Mesenchymal stem cell (in vitro differentiated cells and primary cell): ENCODE measurements at regions not wholly inside any gene's neighbourhood (a gene's known extent, or its start where the extent isn't known, plus 50 kb on each side); places are given as distances from the start of the nearest gene placed in this dataset.
A peak's percentile ranks its signal among the peaks of the same experiment; 100 is the strongest.

Source experiments
- DNase-seq: peaks from one replicate; pipeline ENCODE4 v3.0.0-alpha.2; 2013
- H2AFZ ChIP-seq: one replicate; pipeline ENCODE4 v1.6.1; 2013; ENCODE audit warnings: low read depth, mild to moderate bottlenecking, control low read depth, inconsistent platforms, low read length, moderate library complexity
- H2AK5ac ChIP-seq: 2 replicates; pipeline ENCODE4 v1.6.1; 2013; ENCODE audit warnings: low read length, moderate library complexity, mild to moderate bottlenecking, inconsistent platforms; ENCODE audit not compliant: severe bottlenecking
- H2BK120ac ChIP-seq: one replicate; pipeline ENCODE4 v1.6.1; 2013; ENCODE audit warnings: low read depth, mild to moderate bottlenecking, inconsistent platforms, low read length, moderate library complexity
- H2BK12ac ChIP-seq, 2 experiments: one replicate each; pipeline ENCODE4 v1.6.1; 2013; ENCODE audit warnings: inconsistent platforms in 2 of 2, low read length in 2 of 2, mild to moderate bottlenecking in 2 of 2, moderate library complexity in 2 of 2, control low read depth in 1 of 2
- H2BK15ac ChIP-seq: one replicate; pipeline ENCODE4 v1.6.1; 2013; ENCODE audit warnings: mild to moderate bottlenecking, low read depth, inconsistent platforms; ENCODE audit not compliant: poor library complexity, severe bottlenecking
- H2BK5ac ChIP-seq: 2 replicates; pipeline ENCODE4 v1.6.1; 2013; ENCODE audit warnings: low read depth, mild to moderate bottlenecking, low read length, control low read depth, inconsistent platforms; ENCODE audit not compliant: poor library complexity, severe bottlenecking
- H3K14ac ChIP-seq, 2 experiments: one replicate each; pipeline ENCODE4 v1.6.1; 2013; ENCODE audit warnings: inconsistent platforms in 2 of 2, low read length in 2 of 2, control low read depth in 1 of 2, mild to moderate bottlenecking in 1 of 2, moderate library complexity in 1 of 2
- H3K18ac ChIP-seq, 2 experiments: one replicate each; pipeline ENCODE4 v1.6.1; 2013; ENCODE audit warnings: inconsistent platforms in 2 of 2, low read length in 2 of 2, control low read depth in 1 of 2, low read depth in 1 of 2, mild to moderate bottlenecking in 1 of 2
- H3K23ac ChIP-seq, 2 experiments: one replicate each; pipeline ENCODE4 v1.6.1; 2013; ENCODE audit warnings: inconsistent platforms in 2 of 2, low read length in 2 of 2, mild to moderate bottlenecking in 2 of 2, moderate library complexity in 2 of 2, control low read depth in 1 of 2
- H3K27ac ChIP-seq: 2 replicates; pipeline ENCODE4 v1.5.1; 2013; ENCODE audit warnings: mild to moderate bottlenecking, moderate library complexity, low read length, control low read depth, inconsistent platforms; ENCODE audit not compliant: poor library complexity, severe bottlenecking
- H3K27me3 ChIP-seq, 2 experiments: 2 replicates each; pipeline versions ENCODE4 v1.6.1 to v1.7.0; 2013; ENCODE audit warnings: low read length in 2 of 2, mild to moderate bottlenecking in 2 of 2, moderate library complexity in 2 of 2, control low read depth in 1 of 2, inconsistent platforms in 1 of 2; ENCODE audit not compliant: control insufficient read depth in 1 of 2, insufficient read depth in 1 of 2
- H3K36me3 ChIP-seq, 2 experiments: 2 replicates each; pipeline versions ENCODE4 v1.6.1 to v1.7.0; 2013; ENCODE audit warnings: low read length in 2 of 2, control low read depth in 1 of 2, inconsistent platforms in 1 of 2, low read depth in 1 of 2, mild to moderate bottlenecking in 1 of 2; ENCODE audit not compliant: insufficient read depth in 2 of 2, control insufficient read depth in 1 of 2
- H3K4ac ChIP-seq, 2 experiments: one replicate each; pipeline ENCODE4 v1.6.1; 2013; ENCODE audit warnings: inconsistent platforms in 2 of 2, low read length in 2 of 2, mild to moderate bottlenecking in 2 of 2, moderate library complexity in 2 of 2, control low read depth in 1 of 2, low read depth in 1 of 2
- H3K4me1 ChIP-seq: 2 replicates; pipeline ENCODE4 v1.6.1; 2013; ENCODE audit warnings: low read depth, low read length, control low read depth; ENCODE audit not compliant: control insufficient read depth, insufficient read depth
- H3K4me2 ChIP-seq: 2 replicates; pipeline ENCODE4 v1.6.1; 2013; ENCODE audit warnings: low read length, mild to moderate bottlenecking, inconsistent platforms; ENCODE audit not compliant: poor library complexity, severe bottlenecking
- H3K4me3 ChIP-seq, 2 experiments: 2 replicates each; pipeline versions ENCODE4 v1.5.1 to v1.7.0; 2013; ENCODE audit warnings: low read length in 2 of 2, mild to moderate bottlenecking in 2 of 2, control low read depth in 1 of 2, low read depth in 1 of 2; ENCODE audit not compliant: insufficient read depth in 1 of 2
- H3K79me1 ChIP-seq: replicated peaks from 2 replicates; pipeline ENCODE4 v1.6.1; 2013; ENCODE audit warnings: mild to moderate bottlenecking, control low read depth, low read length, inconsistent platforms; ENCODE audit not compliant: poor library complexity, severe bottlenecking
- H3K9ac ChIP-seq: 2 replicates; pipeline ENCODE4 v1.7.0; 2013; ENCODE audit warnings: mild to moderate bottlenecking, low read length, moderate library complexity
- H3K9me3 ChIP-seq: 2 replicates; pipeline ENCODE4 v1.7.0; 2013; ENCODE audit warnings: mild to moderate bottlenecking, low read length; ENCODE audit not compliant: control insufficient read depth
- H4K8ac ChIP-seq: one replicate; pipeline ENCODE4 v1.6.1; 2013; ENCODE audit warnings: inconsistent platforms, mild to moderate bottlenecking, low read length, moderate library complexity
- H4K91ac ChIP-seq: one replicate; pipeline ENCODE4 v1.6.1; 2013; ENCODE audit warnings: mild to moderate bottlenecking, low read length, inconsistent platforms
- WGBS: methylation state at CpG from one replicate; pipeline ENCODE4 v1.1.7; 2013; ENCODE audit warnings: mixed read lengths; 5-methylcytosine and 5-hydroxymethylcytosine counted together

- 87% methylated on average over 14 of the region's 14 CpGs for WGBS
- no peaks in the 10 kb centered on the region for H3K4me1 ChIP-seq
- H3K18ac ChIP-seq: no peak overlapping the region
- H2BK12ac ChIP-seq: no peak overlapping the region
- no peak overlapping the region for H3K14ac ChIP-seq
- no peak for DNase-seq
- no peaks in the 10 kb centered on the region for H3K9me3 ChIP-seq
- no peak overlapping the region for H2AK5ac ChIP-seq
- H2AFZ ChIP-seq: no peak overlapping the region
- H2BK120ac ChIP-seq: no peak overlapping the region
- no peak overlapping the region for H4K8ac ChIP-seq
- H4K91ac ChIP-seq: no peak overlapping the region
- H3K4me3 ChIP-seq: no peak overlapping the region
- H3K36me3 ChIP-seq: no peaks in the 10 kb centered on the region
- no peak overlapping the region for H2BK15ac ChIP-seq
- H2BK5ac ChIP-seq: no peak overlapping the region
- peaks cover 7 to 20% of the 10 kb centered on the region in 2 experiments for H3K27me3 ChIP-seq
- no peak overlapping the region for H3K23ac ChIP-seq
- H3K4ac ChIP-seq: no peak overlapping the region
- no peak overlapping the region for H3K4me2 ChIP-seq
- no peaks in the 10 kb centered on the region for H3K79me1 ChIP-seq
- no peak overlapping the region for H3K9ac ChIP-seq
- no peak overlapping the region for H3K27ac ChIP-seq
These were observed 203.8 kb upstream of the ZMIZ1 start for GRCh38 chr10:78864761-78865537.

GRCh38 chr10:78865538-78865875 lies 203.3 kb upstream of the ZMIZ1 start:
- Histone ChIP-seq H3K18ac (no peak overlapping the region), H2BK120ac (no peak overlapping the region), H4K8ac (no peak overlapping the region), H2BK12ac (no peak overlapping the region), H3K79me1 (no peaks in the 10 kb centered on the region), H3K4ac (no peak overlapping the region), H3K9ac (no peak overlapping the region), H3K4me3 (no peak overlapping the region), H3K36me3 (no peaks in the 10 kb centered on the region), H2AFZ (no peak overlapping the region), H3K23ac (no peak overlapping the region), H3K9me3 (no peaks in the 10 kb centered on the region), H3K4me1 (no peaks in the 10 kb centered on the region), H3K27me3 (peaks cover 5 to 20% of the 10 kb centered on the region in 2 experiments), H3K4me2 (no peak overlapping the region), H2BK5ac (no peak overlapping the region), H2AK5ac (no peak overlapping the region), H3K27ac (no peak overlapping the region), H3K14ac (no peak overlapping the region), H4K91ac (no peak overlapping the region), H2BK15ac (no peak overlapping the region)
- no peak for DNase-seq
- WGBS: 79% methylated on average over 4 of the region's 4 CpGs

GRCh38 chr10:78865931-78866717 lies 202.6 kb upstream of the ZMIZ1 start:
- no peak for DNase-seq
- Histone ChIP-seq H3K27me3 (peaks cover 2 to 17% of the 10 kb centered on the region in 2 experiments), H2BK120ac (no peak overlapping the region), H3K9ac (no peak overlapping the region), H2BK15ac (no peak overlapping the region), H3K36me3 (no peaks in the 10 kb centered on the region), H3K4me2 (no peak overlapping the region), H3K14ac (no peak overlapping the region), H2BK5ac (no peak overlapping the region), H3K4me3 (no peak overlapping the region), H4K91ac (no peak overlapping the region), H4K8ac (no peak overlapping the region), H3K27ac (no peak overlapping the region), H2BK12ac (no peak overlapping the region), H2AFZ (no peak overlapping the region), H2AK5ac (no peak overlapping the region), H3K23ac (no peak overlapping the region), H3K9me3 (no peaks in the 10 kb centered on the region), H3K18ac (no peak overlapping the region), H3K4ac (no peak overlapping the region), H3K4me1 (no peaks in the 10 kb centered on the region), H3K79me1 (no peaks in the 10 kb centered on the region)
- WGBS: 97% methylated on average over 9 of the region's 12 CpGs

GRCh38 chr10:78866731-78867554 lies 201.8 kb upstream of the ZMIZ1 start:
- H2BK120ac ChIP-seq: no peak overlapping the region
- peaks cover 0 to 12% of the 10 kb centered on the region in 2 experiments for H3K27me3 ChIP-seq
- no peak overlapping the region for H3K14ac ChIP-seq
- no peak overlapping the region for H3K9ac ChIP-seq
- H3K4me2 ChIP-seq: no peak overlapping the region
- no peaks in the 10 kb centered on the region for H3K4me1 ChIP-seq
- no peak overlapping the region for H4K91ac ChIP-seq
- no peak overlapping the region for H2BK5ac ChIP-seq
- no peak overlapping the region for H2BK15ac ChIP-seq
- H3K23ac ChIP-seq: no peak overlapping the region
- no peak for DNase-seq
- H2AK5ac ChIP-seq: no peak overlapping the region
- H3K36me3 ChIP-seq: no peaks in the 10 kb centered on the region
- no peak overlapping the region for H4K8ac ChIP-seq
- no peaks in the 10 kb centered on the region for H3K9me3 ChIP-seq
- H3K18ac ChIP-seq: no peak overlapping the region
- H3K4me3 ChIP-seq: no peak overlapping the region
- 87% methylated on average over 7 of the region's 7 CpGs for WGBS
- H2AFZ ChIP-seq: no peak overlapping the region
- H3K79me1 ChIP-seq: no peaks in the 10 kb centered on the region
- H3K4ac ChIP-seq: peak overlapping the region in 1 of 2 experiments; percentile 9
- no peak overlapping the region for H3K27ac ChIP-seq
- no peak overlapping the region for H2BK12ac ChIP-seq
